Left ventricle myocardium superior (tissue), 1 donor: ENCODE measurements at regions not wholly inside any gene's neighbourhood (a gene's known extent, or its start where the extent isn't known, plus 50 kb on each side); places are given as distances from the start of the nearest gene placed in this dataset.
"Not testable (repeated sequence)": the region's sequence is repeated elsewhere in the genome, so short reads cannot be mapped to it uniquely, and the experiment has no call there.

ENCODE experiments used
- ATAC-seq: fragments of 200-7000 bp; cut with Tn5 transposase; one replicate; pipeline ENCODE4 v1.9.1; 2020; ENCODE audit warnings: mild to moderate bottlenecking, moderate library complexity
- DNase-seq: peaks from one replicate; pipeline ENCODE4 v3.0.0-alpha.2; 2020
- intact Hi-C: fragments of 100-400 bp; cut with micrococcal nuclease; formaldehyde crosslinking; loops from one replicate; pipeline ENCODE4 v1.11.0; 2022
- donor health status: DM: no; HTN: yes; CAD: no; lungs with severe emphysema.

GRCh38 chr6:95841560-95841959 is 174.2 kb upstream of the FUT9 start:
- DNase-seq (no peak), ATAC-seq (no peak)
- intact Hi-C loops, result no loop called here

- ATAC-seq, result peak; percentile 79
- no peak for DNase-seq
- intact Hi-C loops, result no loop called here
Measured at GRCh38 chr6:95846652-95847051, 169.1 kb upstream of the FUT9 start.

GRCh38 chr6:95847061-95847460 is 168.7 kb upstream of the FUT9 start:
- DNase-seq (no peak), ATAC-seq (peak; percentile 54)
- intact Hi-C loops, result no loop called here

GRCh38 chr6:95848717-95849116 is 167.1 kb upstream of the FUT9 start:
- ATAC-seq (no peak), DNase-seq (no peak)

GRCh38 chr6:95856876-95857364 is 158.9 kb upstream of the FUT9 start:
- DNase-seq (no peak), ATAC-seq (no peak)
- intact Hi-C loops, result no loop called here

More at GRCh38 chr6:95848717-95849116, 167.1 kb upstream of the FUT9 start:
- intact Hi-C loops, result no loop called here

GRCh38 chr6:95865857-95866256 is 149.9 kb upstream of the FUT9 start:
- no peak for ATAC-seq
- intact Hi-C loops, result no loop called here
- no peak for DNase-seq

GRCh38 chr6:95866732-95867131 is 149.0 kb upstream of the FUT9 start:
- ATAC-seq, result no peak
- peak; percentile 29 for DNase-seq
- intact Hi-C loops, result no loop called here

- no peak for ATAC-seq
- no peak for DNase-seq
- intact Hi-C loops, result no loop called here
Measured at GRCh38 chr6:95867205-95867604, 148.6 kb upstream of the FUT9 start.

GRCh38 chr6:95877480-95877879 is 138.3 kb upstream of the FUT9 start:
- ATAC-seq (no peak), DNase-seq (no peak)
- intact Hi-C loops, result no loop called here

GRCh38 chr6:95879856-95880255 is 135.9 kb upstream of the FUT9 start:
- ATAC-seq, result no peak
- intact Hi-C loops, result no loop called here
- no peak for DNase-seq

- no peak for ATAC-seq
- intact Hi-C loops, result no loop called here
- no peak for DNase-seq
Measured at GRCh38 chr6:95882371-95882770, 133.4 kb upstream of the FUT9 start.

GRCh38 chr6:95888711-95889110 is 127.1 kb upstream of the FUT9 start:
- intact Hi-C loops, DNase-seq, ATAC-seq: not testable (repeated sequence)

GRCh38 chr6:95905132-95905531 is 110.6 kb upstream of the FUT9 start:
- DNase-seq (no peak), ATAC-seq (no peak)
- intact Hi-C loops, result no loop called here

- no peak for DNase-seq
- no peak for ATAC-seq
- intact Hi-C loops, result no loop called here
Measured at GRCh38 chr6:95917034-95917433, 98.7 kb upstream of the FUT9 start.

GRCh38 chr6:95923518-95923917 is 92.3 kb upstream of the FUT9 start:
- ATAC-seq, result no peak
- intact Hi-C loops, result no loop called here
- DNase-seq, result peak; percentile 19

- DNase-seq (no peak), ATAC-seq (no peak)
- intact Hi-C loops, result no loop called here
Measured at GRCh38 chr6:95935736-95936135, 80.0 kb upstream of the FUT9 start.

- ATAC-seq (no peak), DNase-seq (no peak)
- intact Hi-C loops, result no loop called here
Measured at GRCh38 chr6:95946906-95947305, 68.9 kb upstream of the FUT9 start.

- DNase-seq (no peak), ATAC-seq (no peak)
- intact Hi-C loops, result no loop called here
Measured at GRCh38 chr6:95948324-95948723, 67.5 kb upstream of the FUT9 start.

- ATAC-seq, result no peak
- intact Hi-C loops, result no loop called here
- DNase-seq, result no peak
Measured at GRCh38 chr6:95949985-95950384, 65.8 kb upstream of the FUT9 start.

- no peak for ATAC-seq
- no peak for DNase-seq
- intact Hi-C loops, result no loop called here
Measured at GRCh38 chr6:95958686-95959085, 57.1 kb upstream of the FUT9 start.

- ATAC-seq (no peak), DNase-seq (no peak)
- intact Hi-C loops, result no loop called here
Measured at GRCh38 chr6:95959261-95959660, 56.5 kb upstream of the FUT9 start.
